Stimulated activated CD8-positive, alpha-beta memory T cell treated with anti-CD3 and anti-CD28 coated beads, Interleukin-2, amount 100 ng/mL, for 1 hour (primary cell): ENCODE measurements at regions not wholly inside any gene's neighbourhood (a gene's known extent, or its start where the extent isn't known, plus 50 kb on each side); places are given as distances from the start of the nearest gene placed in this dataset.

Source experiments
- DNase-seq, 2 donors: peaks; one replicate each; pipeline ENCODE4 v3.0.0-alpha.2; 2020; ENCODE audit warnings: low read depth in 2 of 2

- no peak for DNase-seq
These were observed 413.6 kb downstream of the ENC1 start for GRCh38 chr5:74226716-74227485.

- no peak for DNase-seq
These were observed 414.9 kb downstream of the ENC1 start for GRCh38 chr5:74225587-74225986.

- no peak for DNase-seq
These were observed 416.2 kb downstream of the ENC1 start for GRCh38 chr5:74224331-74224730.

- no peak for DNase-seq
These were observed 417.7 kb downstream of the ENC1 start for GRCh38 chr5:74222806-74223205.

- no peak for DNase-seq
These were observed 419.1 kb downstream of the ENC1 start for GRCh38 chr5:74221413-74221812.

- no peak for DNase-seq
These were observed 424.5 kb downstream of the ENC1 start for GRCh38 chr5:74216012-74216411.

GRCh38 chr5:74212336-74212735, 428.2 kb downstream of the ENC1 start:
- no peak for DNase-seq

- no peak for DNase-seq
These were observed 431.0 kb downstream of the ENC1 start for GRCh38 chr5:74209571-74209970.

GRCh38 chr5:74206579-74207550, 433.7 kb downstream of the ENC1 start:
- DNase-seq: no peak

- DNase-seq: no peak
These were observed 434.6 kb downstream of the ENC1 start for GRCh38 chr5:74205767-74206578.

GRCh38 chr5:74201334-74202081, 439.0 kb downstream of the ENC1 start:
- DNase-seq: no peak

- no peak for DNase-seq
These were observed 440.0 kb downstream of the ENC1 start for GRCh38 chr5:74200560-74200959.

GRCh38 chr5:74199436-74200210, 440.9 kb downstream of the ENC1 start:
- DNase-seq: no peak

GRCh38 chr5:74199005-74199404, 441.5 kb downstream of the ENC1 start:
- no peak for DNase-seq

- DNase-seq: no peak
These were observed 442.4 kb downstream of the ENC1 start for GRCh38 chr5:74198156-74198555.

GRCh38 chr5:74196233-74196632, 444.3 kb downstream of the ENC1 start:
- no peak for DNase-seq

- no peak for DNase-seq
These were observed 446.3 kb downstream of the ENC1 start for GRCh38 chr5:74194196-74194595.

GRCh38 chr5:74192606-74193299, 447.8 kb downstream of the ENC1 start:
- no peak for DNase-seq

GRCh38 chr5:74188351-74189105, 452.0 kb downstream of the ENC1 start:
- DNase-seq: no peak
